Hepatocyte (in vitro differentiated cells): ENCODE measurements at regions not wholly inside any gene's neighbourhood (a gene's known extent, or its start where the extent isn't known, plus 50 kb on each side); places are given as distances from the start of the nearest gene placed in this dataset.

Experiments used
- DNase-seq: peaks from one replicate; pipeline ENCODE4 v3.0.0-alpha.2; 2016; ENCODE audit warnings: low spot score
- H2AFZ ChIP-seq: fragments of 200-600 bp; sonication (generic); 2 replicates; pipeline ENCODE4 v1.6.0; 2016; ENCODE audit warnings: antibody characterized with exemption, mild to moderate bottlenecking
- H3K27ac ChIP-seq: fragments of 200-600 bp; sonication (generic); 2 replicates; pipeline ENCODE4 v1.5.1; 2016; ENCODE audit warnings: mild to moderate bottlenecking
- H3K27me3 ChIP-seq: fragments of 200-600 bp; sonication (generic); 2 replicates; pipeline ENCODE4 v1.6.1; 2016
- H3K36me3 ChIP-seq: fragments of 200-600 bp; sonication (generic); replicated peaks from 2 replicates; pipeline ENCODE4 v1.5.1; 2016; ENCODE audit warnings: low read depth; ENCODE audit not compliant: insufficient read depth
- H3K4me1 ChIP-seq: fragments of 200-600 bp; sonication (generic); 2 replicates; pipeline ENCODE4 v1.5.1; 2016; ENCODE audit warnings: mild to moderate bottlenecking, moderate library complexity; ENCODE audit not compliant: insufficient read depth
- H3K4me2 ChIP-seq: fragments of 200-600 bp; sonication (generic); 2 replicates; pipeline ENCODE4 v1.6.0; 2016
- H3K4me3 ChIP-seq: fragments of 200-600 bp; sonication (generic); 2 replicates; pipeline ENCODE4 v1.5.1; 2016; ENCODE audit warnings: mild to moderate bottlenecking
- H3K79me2 ChIP-seq: fragments of 200-600 bp; sonication (generic); 2 replicates; pipeline ENCODE4 v1.6.0; 2017; ENCODE audit warnings: mild to moderate bottlenecking
- H3K9me2 ChIP-seq: fragments of 200-600 bp; sonication (generic); replicated peaks from 2 replicates; pipeline ENCODE4 v1.6.0; 2017; ENCODE audit warnings: mild to moderate bottlenecking; ENCODE audit not compliant: insufficient read depth
- H3K9me3 ChIP-seq: fragments of 200-600 bp; sonication (generic); 2 replicates; pipeline ENCODE4 v1.5.1; 2016; ENCODE audit warnings: low read depth, mild to moderate bottlenecking
- H4K20me1 ChIP-seq: fragments of 200-600 bp; sonication (generic); 2 replicates; pipeline ENCODE4 v1.6.0; 2016; ENCODE audit warnings: mild to moderate bottlenecking; ENCODE audit not compliant: insufficient read depth, poor library complexity, severe bottlenecking
- EZH2 ChIP-seq: fragments of 200-600 bp; sonication (generic); IDR thresholded peaks from 2 replicates; pipeline ENCODE4 v1.6.1; 2016; ENCODE audit warnings: antibody characterized with exemption, mild to moderate bottlenecking, borderline replicate concordance
- EZH2phosphoT487 ChIP-seq: fragments of 200-600 bp; sonication (generic); IDR thresholded peaks from one replicate; pipeline ENCODE4 v1.6.1; 2018; ENCODE audit warnings: antibody characterized with exemption, mild to moderate bottlenecking, low read depth, moderate library complexity; ENCODE audit not compliant: unreplicated experiment, severe bottlenecking
- WGBS: methylation state at CpG from one replicate; pipeline ENCODE4 v1.1.6; 2016; ENCODE audit warnings: low lambda C conversion rate; ENCODE audit errors: missing lambda C conversion rate; 5-methylcytosine and 5-hydroxymethylcytosine counted together
- TF ChIP-seq, protein P1 (sequence below): fragments of 200-600 bp; sonication (generic); IDR thresholded peaks from 2 replicates; pipeline ENCODE4 v1.5.1; 2016; ENCODE audit warnings: antibody characterized with exemption, mild to moderate bottlenecking; ENCODE audit not compliant: poor library complexity

DNA sequence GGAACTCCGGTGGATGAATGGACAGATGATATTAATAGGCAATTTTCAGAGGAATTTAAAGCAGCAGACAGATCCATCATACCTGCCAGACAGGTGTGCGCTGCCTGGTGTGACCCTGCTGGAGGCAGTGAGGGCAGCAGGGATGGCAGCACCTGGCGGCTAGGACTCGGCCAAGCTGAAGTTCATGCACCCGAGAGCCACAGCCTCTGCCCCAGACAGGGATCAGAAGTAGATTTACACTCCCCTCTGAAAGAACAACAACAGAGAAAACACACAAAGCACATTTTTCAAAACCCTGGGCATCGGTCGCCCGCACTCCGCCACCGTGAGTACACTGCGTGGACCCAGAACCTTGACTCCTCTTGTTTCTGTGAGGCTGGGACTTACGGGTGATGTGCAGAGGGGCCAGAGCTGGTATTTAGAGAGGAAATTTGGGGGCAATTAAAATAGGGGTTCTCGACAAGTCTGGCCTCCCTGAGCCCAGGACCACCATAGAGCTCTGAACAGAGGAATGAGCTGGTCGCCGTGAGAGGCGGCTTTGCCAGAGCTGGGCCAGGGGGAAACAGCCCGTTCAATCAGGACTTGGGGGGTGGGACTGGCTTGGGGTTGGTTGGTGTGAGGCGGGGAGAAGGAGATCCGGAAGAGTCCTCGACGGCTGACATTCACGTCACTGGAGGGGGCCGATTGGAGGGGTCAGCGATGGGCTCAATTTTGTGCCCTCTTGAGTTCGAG lies 101.0 kb downstream of the METRNL start:
- H3K36me3 ChIP-seq = no peaks in the 10 kb centered on the region
- H4K20me1 ChIP-seq = no peaks in the 10 kb centered on the region
- H3K9me3 ChIP-seq = no peaks in the 10 kb centered on the region
- H3K79me2 ChIP-seq = no peaks in the 10 kb centered on the region
- peak; percentile 2 for DNase-seq
- no peak overlapping the region for H3K4me3 ChIP-seq
- TF ChIP-seq EZH2 (no peak), EZH2phosphoT487 (no peak)
- TF ChIP-seq, protein P1, sequence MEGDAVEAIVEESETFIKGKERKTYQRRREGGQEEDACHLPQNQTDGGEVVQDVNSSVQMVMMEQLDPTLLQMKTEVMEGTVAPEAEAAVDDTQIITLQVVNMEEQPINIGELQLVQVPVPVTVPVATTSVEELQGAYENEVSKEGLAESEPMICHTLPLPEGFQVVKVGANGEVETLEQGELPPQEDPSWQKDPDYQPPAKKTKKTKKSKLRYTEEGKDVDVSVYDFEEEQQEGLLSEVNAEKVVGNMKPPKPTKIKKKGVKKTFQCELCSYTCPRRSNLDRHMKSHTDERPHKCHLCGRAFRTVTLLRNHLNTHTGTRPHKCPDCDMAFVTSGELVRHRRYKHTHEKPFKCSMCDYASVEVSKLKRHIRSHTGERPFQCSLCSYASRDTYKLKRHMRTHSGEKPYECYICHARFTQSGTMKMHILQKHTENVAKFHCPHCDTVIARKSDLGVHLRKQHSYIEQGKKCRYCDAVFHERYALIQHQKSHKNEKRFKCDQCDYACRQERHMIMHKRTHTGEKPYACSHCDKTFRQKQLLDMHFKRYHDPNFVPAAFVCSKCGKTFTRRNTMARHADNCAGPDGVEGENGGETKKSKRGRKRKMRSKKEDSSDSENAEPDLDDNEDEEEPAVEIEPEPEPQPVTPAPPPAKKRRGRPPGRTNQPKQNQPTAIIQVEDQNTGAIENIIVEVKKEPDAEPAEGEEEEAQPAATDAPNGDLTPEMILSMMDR = no peak
- H3K4me2 ChIP-seq = no peak overlapping the region
- no peaks in the 10 kb centered on the region for H3K9me2 ChIP-seq
- no peak overlapping the region for H2AFZ ChIP-seq
- H3K27me3 ChIP-seq = no peaks in the 10 kb centered on the region
- WGBS = 94% methylated on average over 24 of the region's 25 CpGs
- H3K27ac ChIP-seq = no peak overlapping the region
- H3K4me1 ChIP-seq = peaks cover 14% of the 10 kb centered on the region

DNA sequence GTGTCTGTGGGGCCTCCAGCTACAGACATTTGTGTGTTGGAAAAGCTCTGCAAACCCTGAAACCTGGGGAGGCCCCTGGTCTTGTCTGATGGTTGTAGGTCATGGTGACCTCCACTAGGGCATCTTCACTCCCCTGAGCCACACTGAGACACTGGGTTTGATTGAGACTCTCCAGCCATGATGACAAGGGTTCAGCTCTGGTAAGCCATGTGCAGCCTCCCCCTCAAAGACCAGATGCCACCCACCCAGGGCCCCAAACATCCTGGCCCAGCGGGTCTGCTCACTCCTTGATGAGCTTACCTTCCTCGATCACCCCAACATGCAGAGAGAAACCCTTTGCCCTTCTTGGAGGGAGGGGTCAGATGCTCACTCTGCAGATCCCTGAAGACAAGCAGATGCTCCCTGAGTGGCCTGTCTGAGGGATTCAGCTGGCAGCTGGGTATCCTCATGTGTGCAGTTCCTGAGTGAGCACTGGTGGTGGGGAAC lies 101.6 kb downstream of the METRNL start:
- DNase-seq = peak; percentile 2
- 89% methylated on average over 2 of the region's 2 CpGs for WGBS

DNA sequence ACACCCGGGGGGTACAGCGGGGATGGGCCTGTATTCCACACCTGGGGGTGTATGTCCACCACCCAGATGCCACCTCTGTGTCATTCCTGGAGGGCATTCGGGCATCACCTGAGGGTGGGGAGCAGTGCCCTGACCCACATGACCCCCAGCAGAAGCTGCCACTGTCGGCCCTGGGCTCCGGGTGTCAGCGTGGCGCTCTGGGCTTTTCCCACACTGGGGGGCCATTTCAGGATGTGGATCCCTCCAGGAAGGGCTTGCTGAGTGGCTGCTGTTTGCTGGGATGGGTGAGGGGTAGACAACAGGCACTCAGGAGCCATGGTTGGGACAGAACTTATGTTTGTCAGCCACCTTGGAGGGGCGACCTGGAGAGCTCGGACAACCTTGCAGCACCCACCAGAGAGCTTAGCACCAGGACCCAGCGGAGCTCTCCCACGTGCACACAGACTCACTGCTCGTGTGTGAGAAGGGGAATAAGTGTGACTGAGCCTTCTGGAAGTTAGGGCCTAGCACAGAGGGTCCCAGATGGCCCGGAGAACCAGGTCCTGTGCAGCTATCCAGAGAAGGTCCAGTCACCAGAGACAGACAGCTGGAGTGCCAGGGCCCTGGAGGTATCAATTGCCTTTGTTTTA lies 102.7 kb downstream of the METRNL start:
- WGBS = 95% methylated on average over 10 of the region's 13 CpGs
- TF ChIP-seq, protein P1 = no peak
- no peak for TF ChIP-seq EZH2phosphoT487
- no peak for TF ChIP-seq EZH2
- Histone ChIP-seq H3K9me2 (no peaks in the 10 kb centered on the region), H3K4me1 (peaks cover 14% of the 10 kb centered on the region), H4K20me1 (no peaks in the 10 kb centered on the region), H3K27me3 (no peaks in the 10 kb centered on the region), H3K27ac (no peak overlapping the region), H3K36me3 (no peaks in the 10 kb centered on the region), H3K4me3 (no peak overlapping the region), H3K9me3 (no peaks in the 10 kb centered on the region), H2AFZ (no peak overlapping the region), H3K79me2 (no peaks in the 10 kb centered on the region), H3K4me2 (no peak overlapping the region)
- DNase-seq = peak; percentile 2

More for the DNA sequence above, 101.6 kb downstream of the METRNL start:
- no peaks in the 10 kb centered on the region for H4K20me1 ChIP-seq
- H3K4me1 ChIP-seq = peaks cover 14% of the 10 kb centered on the region
- no peaks in the 10 kb centered on the region for H3K36me3 ChIP-seq
- TF ChIP-seq EZH2phosphoT487 = no peak
- TF ChIP-seq, protein P1 = no peak
- TF ChIP-seq EZH2 = no peak
- no peak overlapping the region for H2AFZ ChIP-seq
- H3K27me3 ChIP-seq = no peaks in the 10 kb centered on the region
- H3K27ac ChIP-seq = no peak overlapping the region
- no peaks in the 10 kb centered on the region for H3K9me3 ChIP-seq
- no peaks in the 10 kb centered on the region for H3K79me2 ChIP-seq
- H3K4me3 ChIP-seq = no peak overlapping the region
- H3K4me2 ChIP-seq = no peak overlapping the region
- no peaks in the 10 kb centered on the region for H3K9me2 ChIP-seq
